ENCODE measurements at regions not wholly inside any gene's neighbourhood (a gene's known extent, or its start where the extent isn't known, plus 50 kb on each side); places are given as distances from the start of the nearest gene placed in this dataset.

DNA sequence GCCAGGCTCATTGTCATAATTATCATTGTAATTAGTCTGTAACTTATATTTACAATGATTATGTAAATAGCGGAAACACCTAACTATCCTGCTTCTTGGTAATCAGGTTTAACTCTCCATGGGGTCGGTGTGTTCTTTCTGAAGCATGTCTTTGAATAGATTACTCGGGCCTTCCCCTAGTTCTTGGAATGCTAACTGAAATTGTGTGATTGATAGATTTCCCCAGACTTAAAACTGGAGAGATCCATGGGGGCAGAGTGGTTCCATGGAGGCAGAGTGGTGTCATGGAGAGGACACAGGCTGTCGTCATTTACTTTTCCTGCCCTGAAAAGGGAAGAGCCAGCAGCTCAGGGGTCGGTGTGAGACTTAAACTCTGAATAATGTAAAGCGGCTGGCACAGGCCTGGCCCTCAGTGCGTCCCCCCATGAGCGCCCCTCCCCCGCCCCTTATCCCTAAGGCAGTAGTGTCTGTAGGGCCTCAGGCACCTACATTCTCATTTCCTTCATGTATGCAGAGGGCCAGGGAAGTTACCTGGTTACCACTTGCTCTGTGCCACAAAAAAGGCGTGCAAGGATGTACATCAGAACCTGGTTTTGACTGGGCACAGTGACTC, 225.1 kb downstream of the TM9SF2 start:
- Histone ChIP-seq H3K27ac (no peak overlapping the region), H3K9me3 (no peaks in the 10 kb centered on the region), H3K4me1 (no peaks in the 10 kb centered on the region), H3K4me3 (no peak overlapping the region), H3K27me3 (no peaks in the 10 kb centered on the region), H3K36me3 (no peaks in the 10 kb centered on the region)
- TF ChIP-seq, protein P1, sequence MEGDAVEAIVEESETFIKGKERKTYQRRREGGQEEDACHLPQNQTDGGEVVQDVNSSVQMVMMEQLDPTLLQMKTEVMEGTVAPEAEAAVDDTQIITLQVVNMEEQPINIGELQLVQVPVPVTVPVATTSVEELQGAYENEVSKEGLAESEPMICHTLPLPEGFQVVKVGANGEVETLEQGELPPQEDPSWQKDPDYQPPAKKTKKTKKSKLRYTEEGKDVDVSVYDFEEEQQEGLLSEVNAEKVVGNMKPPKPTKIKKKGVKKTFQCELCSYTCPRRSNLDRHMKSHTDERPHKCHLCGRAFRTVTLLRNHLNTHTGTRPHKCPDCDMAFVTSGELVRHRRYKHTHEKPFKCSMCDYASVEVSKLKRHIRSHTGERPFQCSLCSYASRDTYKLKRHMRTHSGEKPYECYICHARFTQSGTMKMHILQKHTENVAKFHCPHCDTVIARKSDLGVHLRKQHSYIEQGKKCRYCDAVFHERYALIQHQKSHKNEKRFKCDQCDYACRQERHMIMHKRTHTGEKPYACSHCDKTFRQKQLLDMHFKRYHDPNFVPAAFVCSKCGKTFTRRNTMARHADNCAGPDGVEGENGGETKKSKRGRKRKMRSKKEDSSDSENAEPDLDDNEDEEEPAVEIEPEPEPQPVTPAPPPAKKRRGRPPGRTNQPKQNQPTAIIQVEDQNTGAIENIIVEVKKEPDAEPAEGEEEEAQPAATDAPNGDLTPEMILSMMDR (IDR thresholded peaks at IDR 0.05): no peak
- DNase-seq: no peak
- intact Hi-C loops (cut with DNase I; ENCODE audit: low total_unique reads): no loop called here

DNA sequence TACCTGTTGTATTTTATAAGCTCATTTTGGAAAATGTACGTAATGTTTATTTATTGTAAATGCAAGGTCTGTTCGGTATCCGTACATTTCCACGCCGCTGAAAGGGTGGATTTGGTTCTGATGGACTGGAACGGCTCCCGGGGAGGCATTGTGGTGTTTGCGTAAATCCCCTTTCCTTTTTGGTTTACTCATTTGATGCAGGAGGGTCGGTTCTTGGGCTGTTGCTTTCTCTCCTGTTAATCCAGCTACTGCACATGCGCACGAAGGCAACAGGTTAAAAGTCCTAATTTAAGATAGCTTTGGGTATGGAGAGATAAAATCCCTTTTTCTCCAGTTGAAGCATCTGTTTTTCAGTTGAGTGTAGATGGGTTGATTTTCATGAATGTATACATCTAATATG, 224.4 kb downstream of the TM9SF2 start:
- H3K36me3 ChIP-seq: no peaks in the 10 kb centered on the region
- intact Hi-C loops (cut with DNase I; ENCODE audit: low total_unique reads): no loop called here
- no peaks in the 10 kb centered on the region for H3K4me1 ChIP-seq
- H3K4me3 ChIP-seq: no peak overlapping the region
- no peaks in the 10 kb centered on the region for H3K27me3 ChIP-seq
- H3K9me3 ChIP-seq: no peaks in the 10 kb centered on the region
- DNase-seq: no peak
- no peak overlapping the region for H3K27ac ChIP-seq
- TF ChIP-seq, protein P1 (IDR thresholded peaks at IDR 0.05): no peak

DNA sequence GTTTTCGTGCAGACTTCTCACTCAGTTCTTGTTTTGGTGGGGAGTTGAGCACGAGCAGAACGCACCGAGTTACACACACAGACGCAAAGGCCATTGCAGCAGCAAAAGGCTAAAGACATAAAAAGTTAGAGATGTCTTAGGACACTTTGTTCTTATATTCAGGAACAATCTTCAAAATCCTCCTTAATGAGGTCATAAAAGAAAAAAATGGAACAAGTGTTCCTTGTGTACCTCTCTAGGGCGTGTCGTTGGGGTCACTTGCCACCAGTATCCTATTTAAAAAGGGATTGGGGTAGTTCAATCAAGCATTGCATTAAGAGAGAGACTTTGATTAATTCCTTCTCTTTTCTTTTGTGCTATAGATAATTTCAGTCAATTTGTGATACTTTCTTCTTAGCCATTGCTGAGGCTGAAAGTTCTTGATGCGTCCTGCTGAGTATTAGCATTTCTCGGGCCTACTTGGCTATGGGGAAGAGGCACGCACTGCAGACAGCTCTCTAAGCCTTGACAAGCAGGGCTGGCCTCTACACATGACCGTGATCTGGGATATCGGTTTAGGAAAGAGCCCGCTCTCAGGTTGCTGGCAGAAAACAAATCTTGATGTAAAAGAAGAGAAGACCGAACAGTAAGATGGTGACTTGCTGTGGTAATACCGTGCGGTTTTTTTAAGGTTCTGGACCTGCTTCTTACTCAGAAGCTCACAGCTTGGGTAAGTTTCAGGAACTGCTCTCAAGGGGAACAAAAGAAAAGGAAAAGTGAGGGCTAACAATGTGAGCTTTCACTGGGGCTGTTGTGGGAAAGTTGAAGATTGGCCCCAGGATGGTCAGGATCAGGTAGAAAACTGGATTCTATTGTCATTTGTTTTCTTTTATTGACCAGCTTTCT, 223.6 kb downstream of the TM9SF2 start:
- Histone ChIP-seq H3K4me1 (no peaks in the 10 kb centered on the region), H3K9me3 (no peaks in the 10 kb centered on the region), H3K4me3 (no peak overlapping the region), H3K36me3 (no peaks in the 10 kb centered on the region), H3K27me3 (no peaks in the 10 kb centered on the region), H3K27ac (no peak overlapping the region)
- TF ChIP-seq, protein P1 (IDR thresholded peaks at IDR 0.05): no peak
- no peak for DNase-seq
- intact Hi-C loops (cut with DNase I; ENCODE audit: low total_unique reads): no loop called here

DNA sequence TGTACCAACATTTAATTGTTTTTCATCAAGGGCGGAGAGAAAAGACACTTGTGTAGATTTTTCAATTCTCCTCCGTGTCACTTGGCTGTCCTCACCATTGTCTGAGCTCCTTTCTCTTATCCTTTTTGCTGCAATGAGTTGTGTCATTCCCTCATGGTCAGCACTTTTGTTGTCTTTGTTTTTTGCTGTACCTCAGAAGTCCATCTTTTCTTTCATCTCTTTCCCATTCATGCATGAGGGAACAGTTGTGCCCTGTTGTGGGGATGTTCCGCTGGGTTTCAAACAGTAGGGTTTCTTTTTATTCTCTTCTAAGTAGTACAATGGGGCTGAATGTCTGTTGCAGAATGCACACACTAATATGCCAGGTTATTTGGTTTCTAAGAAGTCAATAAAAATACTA, 222.6 kb downstream of the TM9SF2 start:
- Histone ChIP-seq H3K4me3 (no peak overlapping the region), H3K4me1 (no peaks in the 10 kb centered on the region), H3K27ac (no peak overlapping the region), H3K9me3 (no peaks in the 10 kb centered on the region), H3K27me3 (no peaks in the 10 kb centered on the region), H3K36me3 (no peaks in the 10 kb centered on the region)
- TF ChIP-seq, protein P1 (IDR thresholded peaks at IDR 0.05): no peak
- intact Hi-C loops (cut with DNase I; ENCODE audit: low total_unique reads): no loop called here
- no peak for DNase-seq

DNA sequence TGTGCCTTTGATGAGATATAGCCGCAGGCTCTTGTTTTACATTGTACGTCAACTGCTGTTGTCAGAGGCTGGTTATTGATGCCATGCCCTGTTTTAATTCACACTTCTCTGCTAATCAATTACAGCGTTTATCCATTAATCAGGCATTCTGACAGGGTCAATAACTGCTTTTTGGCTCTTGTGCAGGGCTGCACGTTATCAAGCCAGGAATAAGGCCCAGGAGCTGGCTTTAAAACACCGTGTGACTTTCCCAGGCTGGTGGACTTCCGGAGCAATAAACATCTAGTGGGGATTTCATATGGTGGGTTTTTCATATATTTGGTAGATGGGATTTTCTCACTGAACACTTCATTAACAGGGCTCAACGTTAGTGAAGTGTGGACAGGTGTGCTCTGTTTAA, 221.7 kb downstream of the TM9SF2 start:
- Histone ChIP-seq H3K36me3 (no peaks in the 10 kb centered on the region), H3K27ac (no peak overlapping the region), H3K4me3 (no peak overlapping the region), H3K4me1 (no peaks in the 10 kb centered on the region), H3K27me3 (no peaks in the 10 kb centered on the region), H3K9me3 (no peaks in the 10 kb centered on the region)
- intact Hi-C loops (cut with DNase I; ENCODE audit: low total_unique reads): no loop called here
- no peak for DNase-seq
- TF ChIP-seq, protein P1 (IDR thresholded peaks at IDR 0.05): no peak
